NOMO-1 treated with dmso at 0.1 percent for 144 hours (cell line): ENCODE measurements at regions not wholly inside any gene's neighbourhood (a gene's known extent, or its start where the extent isn't known, plus 50 kb on each side); places are given as distances from the start of the nearest gene placed in this dataset.

Experiments used
- DNase-seq: peaks from one replicate; lab custom pipeline; 2025; ENCODE audit not compliant: unreplicated experiment; lab: John Stamatoyannopoulos, UW

DNA sequence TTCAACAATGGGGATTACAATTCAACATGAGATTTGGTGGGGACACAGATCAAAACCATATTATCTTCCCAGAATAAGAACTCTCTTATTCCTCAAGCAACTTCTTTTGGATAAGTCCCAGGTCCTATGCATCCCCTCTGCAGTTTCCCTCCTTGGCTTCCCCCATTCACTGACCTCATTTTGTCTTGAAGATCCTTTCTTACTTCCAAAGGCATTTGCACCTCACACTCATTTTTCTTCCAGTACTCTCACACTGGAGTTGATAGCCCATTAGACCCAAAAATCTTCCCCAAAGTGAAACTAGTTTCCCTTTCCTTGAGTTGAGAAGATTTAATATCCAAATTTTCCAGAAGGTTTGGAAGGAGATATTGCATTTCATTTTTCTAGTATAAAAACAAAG is 178.0 kb upstream of the DAPK1 start:
- no peak for DNase-seq

DNA sequence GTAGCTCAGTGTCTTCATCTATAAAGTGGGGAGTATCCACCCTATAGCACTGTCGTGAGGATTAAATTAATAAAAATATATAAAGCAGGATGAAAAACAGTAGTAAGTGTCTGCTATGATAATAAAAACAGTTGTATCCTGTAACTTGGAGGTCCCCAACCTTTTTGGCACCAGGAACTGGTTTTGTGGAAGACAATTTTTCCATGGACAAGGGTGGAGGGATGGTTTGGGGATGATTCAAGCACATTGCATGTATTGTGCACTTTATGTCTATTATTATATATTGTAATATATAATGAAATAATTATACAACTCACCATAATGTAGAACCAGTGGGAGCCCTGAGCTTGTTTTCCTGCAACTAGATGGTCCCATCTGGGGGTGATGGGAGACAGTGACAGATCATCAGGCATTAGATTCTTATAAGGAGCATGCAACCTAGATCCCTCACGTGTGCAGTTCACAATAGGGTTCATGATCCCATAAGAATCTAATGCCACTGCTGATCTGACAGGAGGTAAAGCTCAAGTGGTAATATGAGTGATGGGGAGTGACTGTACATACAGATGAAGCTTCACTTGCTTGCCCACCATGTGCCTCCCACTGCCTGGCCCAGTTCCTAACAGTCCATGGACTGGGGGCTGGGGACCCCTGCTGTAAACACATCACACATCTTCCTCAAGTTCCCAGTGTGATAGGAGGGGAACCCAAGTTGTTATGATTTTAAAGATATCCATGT is 177.4 kb upstream of the DAPK1 start:
- no peak for DNase-seq

DNA sequence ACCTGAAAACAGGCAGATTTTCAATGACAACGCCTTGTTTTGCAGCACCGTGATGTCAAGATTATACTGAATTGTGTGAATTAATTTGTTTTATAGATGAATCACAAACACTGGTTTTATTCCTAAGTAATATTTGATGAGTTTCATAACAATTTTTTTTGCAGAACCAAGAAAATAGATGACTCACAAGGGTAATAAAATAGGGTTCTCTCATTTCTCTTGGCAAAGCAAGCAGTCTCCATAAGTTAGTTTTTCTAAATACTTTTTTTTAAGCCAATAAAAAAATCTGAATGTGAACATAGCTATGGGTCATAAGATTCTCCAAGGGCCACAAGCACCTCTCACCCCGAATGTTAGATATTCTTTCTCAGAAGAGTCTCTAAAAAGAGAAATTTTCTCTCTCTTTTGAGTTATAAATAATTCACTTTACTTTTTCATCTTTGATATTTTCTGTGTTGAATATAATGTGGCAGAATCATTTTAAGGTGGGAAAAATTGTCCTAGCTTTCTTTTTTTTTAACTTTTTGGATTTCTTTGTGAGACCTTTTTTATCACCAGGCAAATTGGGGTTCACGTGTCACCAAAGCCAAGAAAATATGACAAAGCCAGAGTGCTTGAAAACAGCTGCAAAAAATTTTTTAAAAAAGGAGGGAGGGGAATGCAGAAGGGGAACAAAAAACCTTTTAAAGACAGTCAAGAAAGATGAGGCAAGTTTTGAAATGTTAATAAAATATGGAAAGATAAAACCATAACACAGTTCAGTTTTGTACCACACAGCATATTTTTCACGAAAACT is 174.6 kb upstream of the DAPK1 start:
- no peak for DNase-seq

DNA sequence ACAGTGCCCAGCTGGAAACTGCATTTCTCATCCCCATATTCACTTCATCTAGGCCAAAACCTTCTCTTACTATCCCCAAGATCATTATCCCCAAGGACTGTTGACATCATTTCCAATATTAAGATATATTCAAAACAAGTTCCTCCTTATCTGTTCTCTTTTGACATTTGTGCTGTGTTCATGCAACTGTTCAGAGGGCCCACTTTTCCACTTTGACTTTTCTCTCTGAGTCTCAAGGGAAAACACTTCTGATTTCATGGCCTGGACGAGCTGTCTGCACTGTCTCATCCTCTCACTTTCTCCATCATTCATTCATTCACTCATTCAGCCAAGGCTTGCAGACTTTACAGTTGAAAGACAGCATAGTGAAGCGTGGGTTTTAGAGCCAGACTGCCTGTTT is 173.7 kb upstream of the DAPK1 start:
- no peak for DNase-seq

DNA sequence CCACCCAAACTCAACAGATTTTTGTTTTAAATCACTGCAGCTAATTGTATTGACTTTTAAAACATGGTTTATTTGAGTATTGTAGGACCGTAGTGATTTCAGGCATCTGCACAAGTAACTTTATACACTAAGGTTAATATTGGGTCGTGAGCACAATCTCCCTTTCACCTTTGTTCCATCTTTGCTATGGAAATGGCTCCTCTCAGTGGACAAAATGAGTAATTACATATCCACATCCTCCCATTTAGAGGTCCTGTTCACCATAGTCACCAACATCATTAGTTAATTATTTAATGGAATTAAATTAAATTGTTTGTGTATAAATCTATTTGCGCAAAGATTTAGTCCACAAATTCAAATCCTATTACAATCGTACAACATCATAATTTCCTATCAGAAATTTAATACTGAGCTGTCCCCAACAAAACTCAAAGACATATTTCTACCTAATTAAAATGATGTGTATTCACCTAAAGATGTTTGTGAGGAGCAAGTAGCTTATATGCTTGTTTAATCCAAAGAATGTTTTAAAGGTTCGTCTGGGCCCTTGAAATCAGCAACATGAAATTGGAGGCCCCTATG is 173.0 kb upstream of the DAPK1 start:
- no peak for DNase-seq

DNA sequence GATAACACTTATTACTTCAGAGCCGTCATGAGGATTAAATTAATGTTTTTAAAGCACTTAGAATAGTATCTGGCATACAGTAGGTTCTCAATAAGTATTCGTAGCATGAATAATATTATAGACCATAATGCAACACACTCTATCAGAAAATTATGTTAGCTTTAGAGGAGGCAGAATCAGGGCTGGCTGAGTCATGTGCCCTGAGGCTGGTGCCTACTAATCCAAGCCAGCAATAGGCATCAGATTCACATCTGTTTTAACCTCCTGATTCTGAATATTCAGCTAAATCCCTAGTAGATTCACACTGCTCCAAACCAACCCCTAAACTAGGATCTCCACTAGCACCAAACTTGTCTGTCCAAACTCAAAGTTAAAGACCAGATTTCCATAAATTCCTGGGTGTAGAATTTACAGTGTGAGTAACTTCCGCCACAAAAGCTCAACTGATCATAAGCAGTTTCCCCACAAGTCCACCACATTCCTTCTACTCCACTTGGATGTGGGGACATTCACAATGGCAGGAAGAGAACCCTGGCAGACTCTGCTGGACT is 170.0 kb upstream of the DAPK1 start:
- no peak for DNase-seq

- no peak for DNase-seq
Measured at GRCh38 chr9:87333802-87334201, 163.9 kb upstream of the DAPK1 start.

- no peak for DNase-seq
Measured at GRCh38 chr9:87334366-87334765, 163.3 kb upstream of the DAPK1 start.

DNA sequence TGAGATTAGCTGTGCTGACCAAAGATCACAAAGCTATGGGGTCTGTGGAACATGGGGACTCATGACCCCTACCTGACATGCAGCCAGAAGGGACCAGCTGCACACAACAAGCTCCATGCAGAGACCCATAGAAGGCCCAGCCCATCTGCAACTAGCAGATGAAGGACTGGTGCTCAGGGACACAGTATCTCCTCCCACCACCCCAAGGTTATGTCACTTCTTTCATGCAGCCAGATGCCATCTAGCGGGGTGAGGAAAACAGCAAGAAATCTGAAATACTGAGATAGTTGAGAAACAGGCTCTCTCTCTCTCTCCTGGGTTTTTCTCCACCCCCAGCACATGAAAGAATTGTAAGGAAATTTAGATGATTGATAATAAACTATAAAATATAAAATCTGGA is 161.3 kb upstream of the DAPK1 start:
- peak; percentile 1 for DNase-seq

GRCh38 chr9:87336914-87337333 is 160.7 kb upstream of the DAPK1 start:
- DNase-seq: peak; percentile 6

GRCh38 chr9:87337335-87338087 is 160.2 kb upstream of the DAPK1 start:
- DNase-seq: no peak

- no peak for DNase-seq
Measured at GRCh38 chr9:87338088-87338989, 159.3 kb upstream of the DAPK1 start.

DNA sequence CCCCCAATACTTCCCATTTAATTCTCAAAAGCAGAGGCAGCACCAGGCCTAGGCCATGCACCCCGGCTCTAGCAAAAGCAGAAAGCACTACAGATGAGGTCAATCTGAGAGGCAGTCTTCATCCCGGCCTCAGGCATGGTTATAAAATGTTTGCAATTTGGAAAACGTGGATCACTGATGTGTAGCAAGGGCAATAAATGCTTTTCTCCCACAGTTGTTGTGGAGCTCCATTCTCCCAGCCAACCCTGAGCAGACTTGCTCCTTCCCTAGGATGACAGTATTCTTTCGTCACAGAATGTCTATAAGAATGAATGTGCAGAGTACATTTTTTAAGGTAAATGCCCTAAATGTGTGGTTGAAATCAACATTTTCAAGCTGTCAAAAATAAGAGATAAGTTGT is 157.3 kb upstream of the DAPK1 start:
- DNase-seq: no peak

DNA sequence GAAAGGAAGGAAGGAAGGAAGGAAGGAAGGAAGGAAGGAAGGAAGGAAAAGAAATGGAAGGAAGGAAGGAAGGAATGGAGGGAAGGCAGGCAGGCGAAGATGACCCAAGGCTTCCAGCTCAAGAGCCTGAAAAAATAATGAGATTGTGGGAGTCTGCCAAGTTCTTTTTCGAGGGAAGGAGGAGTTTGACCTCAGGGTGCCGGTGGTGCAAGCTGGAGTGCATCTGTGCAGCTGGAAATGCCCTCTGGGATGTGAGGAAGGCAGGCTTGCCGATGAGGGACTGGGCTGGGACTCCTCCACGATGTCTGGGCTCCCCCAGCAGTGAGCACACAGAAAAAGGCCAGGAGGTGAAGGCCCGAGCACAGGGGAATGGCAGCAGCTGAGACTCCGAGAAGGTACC is 154.9 kb upstream of the DAPK1 start:
- no peak for DNase-seq

DNA sequence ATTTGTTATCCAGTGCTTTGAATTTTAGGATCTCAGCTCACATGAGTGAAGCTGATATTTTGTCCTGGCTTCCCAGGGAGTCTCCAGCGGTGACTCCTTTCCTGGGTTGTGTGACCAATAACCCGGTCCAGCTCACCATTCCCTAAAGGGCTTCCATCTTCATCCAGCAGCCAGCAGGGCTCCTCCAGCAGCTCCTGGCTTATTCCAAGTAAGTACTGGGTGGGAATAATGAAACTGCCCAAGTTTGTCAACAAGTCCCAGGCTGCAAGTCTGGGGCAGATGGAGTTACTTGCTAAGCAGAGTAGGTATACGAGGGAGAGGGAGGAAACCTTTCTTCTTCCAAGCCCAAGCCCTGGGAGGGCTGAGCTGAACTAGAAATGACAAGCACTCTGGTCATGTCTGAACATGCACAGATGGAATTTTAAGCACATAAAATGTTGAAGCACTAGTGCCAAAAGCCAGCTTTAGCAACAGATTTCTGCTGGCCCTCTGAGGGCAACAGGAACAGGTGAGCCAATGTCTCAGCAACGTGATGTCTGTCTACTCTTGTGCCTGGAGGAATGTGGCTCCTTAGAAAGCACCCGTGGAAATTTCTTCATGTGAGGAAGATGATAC is 153.7 kb upstream of the DAPK1 start:
- no peak for DNase-seq

GRCh38 chr9:87346061-87346665 is 151.5 kb upstream of the DAPK1 start:
- no peak for DNase-seq

DNA sequence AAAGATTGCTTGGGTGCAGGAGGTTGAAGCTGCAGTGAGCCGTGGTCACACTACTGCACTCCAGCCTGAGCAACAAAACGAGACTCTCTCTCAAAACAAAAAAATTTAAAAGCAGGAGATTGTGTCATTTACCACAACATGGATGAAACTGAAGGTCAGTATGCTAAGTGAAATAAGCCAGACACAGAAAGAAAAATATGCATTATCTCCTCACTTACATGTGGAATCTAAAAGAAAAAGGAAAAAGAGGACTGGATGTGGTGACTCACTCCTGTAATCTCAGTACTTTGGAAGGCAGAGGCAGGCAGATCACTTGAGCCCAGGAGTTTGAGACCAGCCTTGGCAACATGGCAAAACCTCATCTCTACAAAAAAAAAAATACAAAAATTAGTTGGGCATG is 146.8 kb upstream of the DAPK1 start:
- no peak for DNase-seq

DNA sequence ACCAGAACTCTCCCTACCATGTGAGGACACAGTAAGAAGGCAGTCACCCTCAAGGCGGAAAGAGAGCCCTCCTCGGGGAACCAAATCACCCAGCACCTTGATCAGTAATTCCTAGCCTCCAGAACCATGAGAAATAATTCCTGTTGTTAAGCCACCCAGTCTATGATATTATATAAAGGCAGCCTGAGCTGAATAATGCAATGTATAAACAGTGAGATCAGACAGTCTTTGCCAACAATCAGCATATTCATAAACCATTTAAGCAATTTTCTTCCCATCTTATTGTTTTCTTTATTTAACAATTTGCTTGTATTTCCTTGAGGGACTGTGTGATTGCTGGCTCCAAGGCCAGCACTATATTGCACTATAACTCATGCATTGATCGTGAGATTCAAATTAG is 144.4 kb upstream of the DAPK1 start:
- DNase-seq: no peak

DNA sequence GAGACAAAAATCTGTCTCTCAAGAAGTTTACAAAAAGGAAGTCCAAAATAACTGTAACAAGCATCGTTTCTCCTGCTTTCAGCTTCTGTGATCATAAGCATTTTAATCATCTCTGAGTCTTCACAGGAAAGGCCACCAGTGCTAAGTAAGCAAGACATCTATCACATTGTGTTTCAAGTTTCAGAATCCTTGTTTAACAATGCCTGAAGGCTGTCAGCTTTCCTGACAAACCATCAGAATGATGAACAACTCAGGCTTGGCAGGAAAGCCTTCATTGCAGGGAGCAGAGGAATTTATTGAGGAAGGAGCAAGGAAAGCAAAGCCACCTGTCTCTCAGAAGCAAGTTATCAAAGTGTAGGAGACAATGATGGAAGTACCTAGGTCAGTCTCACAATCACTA is 143.5 kb upstream of the DAPK1 start:
- no peak for DNase-seq
